Liver (tissue), 8 donors: ENCODE measurements at regions not wholly inside any gene's neighbourhood (a gene's known extent, or its start where the extent isn't known, plus 50 kb on each side); places are given as distances from the start of the nearest gene placed in this dataset.

Experiments used
- DNase-seq: peaks from one replicate; pipeline ENCODE4 v3.0.0-alpha.2; 2017; ENCODE audit warnings: low spot score
- H3K27ac ChIP-seq, 2 donors: one replicate each; pipeline ENCODE4 v1.7.0; 2013; ENCODE audit warnings: inconsistent platforms in 2 of 2, low read length in 2 of 2, control low read depth in 1 of 2, low read depth in 1 of 2, mild to moderate bottlenecking in 1 of 2
- H3K27me3 ChIP-seq, 4 donors: one replicate each; pipeline versions ENCODE4 v1.6.1 to v1.7.0; 2013; ENCODE audit warnings: low read length in 3 of 4, inconsistent platforms in 1 of 4, mild to moderate bottlenecking in 1 of 4, moderate library complexity in 1 of 4; ENCODE audit not compliant: control insufficient read depth in 4 of 4, insufficient read depth in 4 of 4
- H3K36me3 ChIP-seq, 4 donors: one replicate each; pipeline versions ENCODE4 v1.6.1 to v1.7.0; 2013; ENCODE audit warnings: low read length in 3 of 4, mild to moderate bottlenecking in 3 of 4, low read depth in 1 of 4, moderate library complexity in 1 of 4; ENCODE audit not compliant: control insufficient read depth in 4 of 4, insufficient read depth in 3 of 4
- H3K4me1 ChIP-seq, 4 donors: one replicate each; pipeline versions ENCODE4 v1.6.1 to v1.7.0; 2013; ENCODE audit warnings: low read length in 3 of 4, mild to moderate bottlenecking in 3 of 4, moderate library complexity in 1 of 4; ENCODE audit not compliant: control insufficient read depth in 4 of 4, insufficient read depth in 4 of 4
- H3K4me3 ChIP-seq, 3 donors: one replicate each; pipeline versions ENCODE4 v1.6.1 to v1.7.0; 2013; ENCODE audit warnings: low read length in 3 of 3, control low read depth in 1 of 3, low read depth in 1 of 3, mild to moderate bottlenecking in 1 of 3
- H3K9ac ChIP-seq, 2 donors: one replicate each; pipeline ENCODE4 v1.7.0; 2013; ENCODE audit warnings: low read length in 2 of 2, mild to moderate bottlenecking in 2 of 2, moderate library complexity in 2 of 2, control low read depth in 1 of 2, low read depth in 1 of 2
- H3K9me3 ChIP-seq, 4 donors: one replicate each; pipeline versions ENCODE4 v1.6.1 to v1.7.0; 2013; ENCODE audit warnings: low read length in 3 of 4; ENCODE audit not compliant: control insufficient read depth in 4 of 4
- ATF3 ChIP-seq: IDR thresholded peaks from 2 replicates; pipeline ENCODE4 v1.6.1; 2016; ENCODE audit warnings: antibody characterized with exemption
- CTCF ChIP-seq: fragments of 150-350 bp; IDR thresholded peaks from 2 replicates; pipeline ENCODE4 v1.5.1; 2017; ENCODE audit warnings: improper control_type of control experiment, low read depth, low read length; ENCODE audit not compliant: missing input control
- EGR1 ChIP-seq, 2 donors: IDR thresholded peaks; 2 replicates each; pipeline ENCODE4 v1.6.1; 2016 to 2018; ENCODE audit warnings: antibody characterized with exemption in 2 of 2, low read depth in 2 of 2
- FOXA1 ChIP-seq: IDR thresholded peaks from 2 replicates; pipeline ENCODE4 v1.6.1; 2016; ENCODE audit warnings: antibody characterized with exemption
- FOXA2 ChIP-seq: IDR thresholded peaks from 2 replicates; pipeline ENCODE4 v1.6.1; 2016; ENCODE audit warnings: antibody characterized with exemption
- GABPA ChIP-seq, 2 donors: IDR thresholded peaks in 1 of 2; conservative IDR thresholded peaks in 1 of 2; 2 replicates each; pipeline ENCODE4 v1.6.1; 2016; ENCODE audit warnings: antibody characterized with exemption in 2 of 2, mild to moderate bottlenecking in 1 of 2, moderate library complexity in 1 of 2
- HNF4A ChIP-seq, 2 donors: conservative IDR thresholded peaks; 2 replicates each; pipeline ENCODE4 v1.6.1; 2016; ENCODE audit warnings: antibody characterized with exemption in 2 of 2, mild to moderate bottlenecking in 2 of 2
- HNF4G ChIP-seq: IDR thresholded peaks from 2 replicates; pipeline ENCODE4 v1.6.1; 2016; ENCODE audit warnings: antibody characterized with exemption
- JUND ChIP-seq, 2 donors: IDR thresholded peaks; 2 replicates each; pipeline ENCODE4 v1.6.1; 2016; ENCODE audit warnings: antibody characterized with exemption in 2 of 2
- MAX ChIP-seq: IDR thresholded peaks from 2 replicates; pipeline ENCODE4 v1.6.1; 2016; ENCODE audit warnings: antibody characterized with exemption
- NR2F2 ChIP-seq: IDR thresholded peaks from 2 replicates; pipeline ENCODE4 v1.6.1; 2016; ENCODE audit warnings: antibody characterized with exemption
- RAD21 ChIP-seq, 2 donors: IDR thresholded peaks; 2 replicates each; pipeline ENCODE4 v1.6.1; 2016; ENCODE audit warnings: antibody characterized with exemption in 2 of 2, mild to moderate bottlenecking in 2 of 2
- REST ChIP-seq: IDR thresholded peaks from 2 replicates; pipeline ENCODE4 v1.6.1; 2016; ENCODE audit warnings: antibody characterized with exemption, mild to moderate bottlenecking
- RXRA ChIP-seq, 2 donors: IDR thresholded peaks; 2 replicates each; pipeline ENCODE4 v1.6.1; 2017 to 2018; ENCODE audit warnings: antibody characterized with exemption in 2 of 2, mild to moderate bottlenecking in 1 of 2
- SP1 ChIP-seq: IDR thresholded peaks from 2 replicates; pipeline ENCODE4 v1.6.1; 2018; ENCODE audit warnings: antibody characterized with exemption, mild to moderate bottlenecking
- TAF1 ChIP-seq: conservative IDR thresholded peaks from 2 replicates; pipeline ENCODE4 v1.6.1; 2016; ENCODE audit warnings: antibody characterized with exemption, mild to moderate bottlenecking
- YY1 ChIP-seq: IDR thresholded peaks from 2 replicates; pipeline ENCODE4 v1.6.1; 2016; ENCODE audit warnings: antibody characterized with exemption, mild to moderate bottlenecking
- ZBTB33 ChIP-seq: IDR thresholded peaks from 2 replicates; pipeline ENCODE4 v1.6.1; 2016; ENCODE audit warnings: antibody characterized with exemption
- WGBS: extraction: QIAGEN DNeasy Blood & Tissue Kit; methylation state at CpG from one replicate; pipeline ENCODE4 v1.1.7; 2013; 5-methylcytosine and 5-hydroxymethylcytosine counted together
- donor health status: healthy.
- donor health status: healthy.
- donor health status: healthy.
- donor health status: healthy.
- donor health status: healthy.

- Histone ChIP-seq H3K36me3 (no peaks in the 10 kb centered on the region), H3K27me3 (no peaks in the 10 kb centered on the region), H3K9me3 (no peaks in the 10 kb centered on the region), H3K4me3 (peak overlapping the region in 1 of 3 donors; percentile 1), H3K27ac (peak overlapping the region; percentile 63 to 64), H3K9ac (no peak overlapping the region), H3K4me1 (peaks cover 3 to 33% (median 20%) of the 10 kb centered on the region in 4 donors)
- DNase-seq = no peak
- TF ChIP-seq TAF1 (no peak), MAX (peak; percentile 64), FOXA1 (peak; percentile 12), EGR1 (IDR thresholded peaks at IDR 0.05; ENCODE audit: low read depth in 2 of 2) (peak in 1 of 2 donors; percentile 58), NR2F2 (no peak), JUND (IDR thresholded peaks at IDR 0.05) (peak in 1 of 2 donors; percentile 63), GABPA (IDR thresholded peaks at IDR 0.05 in 1 of 2, conservative IDR thresholded peaks at IDR 0.05 in 1 of 2) (no peak), RAD21 (IDR thresholded peaks at IDR 0.05) (peak; percentile 49 to 56), SP1 (no peak), HNF4G (no peak), REST (peak; percentile 83), ZBTB33 (no peak), HNF4A (conservative IDR thresholded peaks at IDR 0.05) (peak; percentile 27 to 58), YY1 (peak; percentile 62), CTCF (no peak), FOXA2 (peak; percentile 49), ATF3 (no peak), RXRA (IDR thresholded peaks at IDR 0.05) (peak; percentile 38 to 77)
- WGBS = 32% methylated on average over 8 of the region's 8 CpGs
Measured at GRCh38 chr5:68673106-68673822, 420.6 kb upstream of the SLC30A5 start.
